MG63 (cell line): ENCODE measurements at regions not wholly inside any gene's neighbourhood (a gene's known extent, or its start where the extent isn't known, plus 50 kb on each side); places are given as distances from the start of the nearest gene placed in this dataset.
A peak's percentile ranks its signal among the peaks of the same experiment; 100 is the strongest.
"Not testable (repeated sequence)": the region's sequence is repeated elsewhere in the genome, so short reads cannot be mapped to it uniquely, and the experiment has no call there.

Experiments
- DNase-seq: peaks from one replicate; pipeline ENCODE4 v3.0.0-alpha.2; 2020
- H3K27me3 ChIP-seq: fragments of 250-450 bp; sonication (Bioruptor Pico); 2 replicates; pipeline ENCODE4 v1.5.1; 2020; ENCODE audit warnings: mild to moderate bottlenecking, moderate library complexity
- H3K36me3 ChIP-seq: fragments of 250-450 bp; sonication (Bioruptor Pico); 2 replicates; pipeline ENCODE4 v1.5.1; 2020; ENCODE audit warnings: mild to moderate bottlenecking, moderate library complexity
- H3K4me3 ChIP-seq: fragments of 250-450 bp; sonication (Bioruptor Pico); 2 replicates; pipeline ENCODE4 v1.5.1; 2020; ENCODE audit warnings: mild to moderate bottlenecking, moderate library complexity
- H3K9me3 ChIP-seq: fragments of 250-450 bp; sonication (Bioruptor Pico); 2 replicates; pipeline ENCODE4 v1.5.1; 2020; ENCODE audit warnings: mild to moderate bottlenecking, moderate library complexity

GRCh38 chr1:196043268-196043667 lies 565.0 kb downstream of the KCNT2 start:
- Histone ChIP-seq H3K36me3 (no peaks in the 10 kb centered on the region), H3K27me3 (no peaks in the 10 kb centered on the region), H3K9me3 (no peaks in the 10 kb centered on the region), H3K4me3 (no peak overlapping the region)
- no peak for DNase-seq

GRCh38 chr1:196034080-196034706 lies 574.0 kb downstream of the KCNT2 start:
- Histone ChIP-seq H3K27me3 (no peaks in the 10 kb centered on the region), H3K9me3 (no peaks in the 10 kb centered on the region), H3K36me3 (no peaks in the 10 kb centered on the region), H3K4me3 (no peak overlapping the region)
- DNase-seq = peak; percentile 8

GRCh38 chr1:196031387-196031786 lies 576.9 kb downstream of the KCNT2 start:
- not testable (repeated sequence) for H3K4me3 ChIP-seq, H3K9me3 ChIP-seq, H3K27me3 ChIP-seq, DNase-seq, H3K36me3 ChIP-seq

- no peak for DNase-seq
- Histone ChIP-seq H3K9me3 (no peaks in the 10 kb centered on the region), H3K4me3 (no peak overlapping the region), H3K36me3 (no peaks in the 10 kb centered on the region), H3K27me3 (no peaks in the 10 kb centered on the region)
Measured at GRCh38 chr1:196030455-196030854, 577.8 kb downstream of the KCNT2 start.

- H3K36me3 ChIP-seq = no peaks in the 10 kb centered on the region
- H3K4me3 ChIP-seq = no peak overlapping the region
- H3K9me3 ChIP-seq = no peaks in the 10 kb centered on the region
- no peak for DNase-seq
- no peaks in the 10 kb centered on the region for H3K27me3 ChIP-seq
Measured at GRCh38 chr1:196029410-196029809, 578.8 kb downstream of the KCNT2 start.

- Histone ChIP-seq H3K36me3 (no peaks in the 10 kb centered on the region), H3K4me3 (no peak overlapping the region), H3K27me3 (no peaks in the 10 kb centered on the region), H3K9me3 (no peaks in the 10 kb centered on the region)
- no peak for DNase-seq
Measured at GRCh38 chr1:196027127-196027526, 581.1 kb downstream of the KCNT2 start.

- not testable (repeated sequence) for H3K9me3 ChIP-seq, H3K27me3 ChIP-seq, H3K36me3 ChIP-seq, H3K4me3 ChIP-seq, DNase-seq
Measured at GRCh38 chr1:196021174-196021573, 587.1 kb downstream of the KCNT2 start.

- Histone ChIP-seq H3K27me3 (no peaks in the 10 kb centered on the region), H3K36me3 (no peaks in the 10 kb centered on the region), H3K4me3 (no peak overlapping the region), H3K9me3 (no peaks in the 10 kb centered on the region)
- DNase-seq = no peak
Measured at GRCh38 chr1:196009362-196009761, 598.9 kb downstream of the KCNT2 start.

GRCh38 chr1:196007763-196008162 lies 600.5 kb downstream of the KCNT2 start:
- Histone ChIP-seq H3K27me3 (no peaks in the 10 kb centered on the region), H3K36me3 (no peaks in the 10 kb centered on the region), H3K9me3 (no peaks in the 10 kb centered on the region), H3K4me3 (no peak overlapping the region)
- no peak for DNase-seq

- no peaks in the 10 kb centered on the region for H3K9me3 ChIP-seq
- no peaks in the 10 kb centered on the region for H3K27me3 ChIP-seq
- H3K36me3 ChIP-seq = no peaks in the 10 kb centered on the region
- no peak for DNase-seq
- H3K4me3 ChIP-seq = no peak overlapping the region
Measured at GRCh38 chr1:196005426-196005825, 602.8 kb downstream of the KCNT2 start.

GRCh38 chr1:196004388-196004787 lies 603.9 kb downstream of the KCNT2 start:
- H3K9me3 ChIP-seq, H3K4me3 ChIP-seq, H3K36me3 ChIP-seq, DNase-seq, H3K27me3 ChIP-seq: not testable (repeated sequence)

- H3K36me3 ChIP-seq = no peaks in the 10 kb centered on the region
- H3K27me3 ChIP-seq = no peaks in the 10 kb centered on the region
- no peak for DNase-seq
- no peaks in the 10 kb centered on the region for H3K9me3 ChIP-seq
- H3K4me3 ChIP-seq = no peak overlapping the region
Measured at GRCh38 chr1:196002906-196003305, 605.3 kb downstream of the KCNT2 start.

- H3K36me3 ChIP-seq, DNase-seq, H3K9me3 ChIP-seq, H3K27me3 ChIP-seq, H3K4me3 ChIP-seq: not testable (repeated sequence)
Measured at GRCh38 chr1:196002296-196002695, 605.9 kb downstream of the KCNT2 start.

GRCh38 chr1:196001188-196001587 lies 607.1 kb downstream of the KCNT2 start:
- Histone ChIP-seq H3K27me3 (no peaks in the 10 kb centered on the region), H3K4me3 (no peak overlapping the region), H3K9me3 (no peaks in the 10 kb centered on the region), H3K36me3 (no peaks in the 10 kb centered on the region)
- DNase-seq = no peak

GRCh38 chr1:195999022-195999421 lies 609.2 kb downstream of the KCNT2 start:
- no peak for DNase-seq
- no peaks in the 10 kb centered on the region for H3K9me3 ChIP-seq

GRCh38 chr1:195981448-195982139 lies 626.6 kb downstream of the KCNT2 start:
- no peaks in the 10 kb centered on the region for H3K36me3 ChIP-seq
- DNase-seq = no peak
- no peaks in the 10 kb centered on the region for H3K27me3 ChIP-seq
- H3K4me3 ChIP-seq = no peak overlapping the region
- H3K9me3 ChIP-seq = no peaks in the 10 kb centered on the region

More at GRCh38 chr1:195999022-195999421, 609.2 kb downstream of the KCNT2 start:
- no peaks in the 10 kb centered on the region for H3K36me3 ChIP-seq
- no peaks in the 10 kb centered on the region for H3K27me3 ChIP-seq
- no peak overlapping the region for H3K4me3 ChIP-seq

GRCh38 chr1:195979646-195980045 lies 628.6 kb downstream of the KCNT2 start:
- H3K36me3 ChIP-seq = no peaks in the 10 kb centered on the region
- H3K27me3 ChIP-seq = no peaks in the 10 kb centered on the region; the same call in 1 of the 2 replicates
- H3K4me3 ChIP-seq = no peak overlapping the region
- H3K9me3 ChIP-seq = no peaks in the 10 kb centered on the region
- DNase-seq = no peak

- no peaks in the 10 kb centered on the region for H3K36me3 ChIP-seq
- no peak for DNase-seq
- no peaks in the 10 kb centered on the region; the same call in 1 of the 2 replicates for H3K27me3 ChIP-seq
- no peaks in the 10 kb centered on the region for H3K9me3 ChIP-seq
- no peak overlapping the region for H3K4me3 ChIP-seq
Measured at GRCh38 chr1:195973311-195973904, 634.8 kb downstream of the KCNT2 start.
